IMR-90 (cell line): ENCODE measurements at regions not wholly inside any gene's neighbourhood (a gene's known extent, or its start where the extent isn't known, plus 50 kb on each side); places are given as distances from the start of the nearest gene placed in this dataset.

Experiments
- ATAC-seq: fragments of 200-7000 bp; cut with Tn5 transposase; 2 replicates; pipeline ENCODE4 v1.9.1; 2020; ENCODE audit warnings: low read depth, mild to moderate bottlenecking, moderate library complexity
- BruUV-seq: library from RNA; stranded (reverse); fragments of 400-500 nt; replicated peaks from 2 replicates; lab custom pipeline; 2021; lab: Mats Ljungman, UMichigan
- CTCF ChIA-PET: fragments of 300-600 bp; formaldehyde crosslinking; extraction: SDS; loops from one replicate; lab custom pipeline; 2021; ENCODE audit warnings: antibody characterized with exemption; lab: Yijun Ruan, JAX
- POLR2A ChIA-PET: fragments of 300-600 bp; sonication (Branson Sonifier 250); formaldehyde crosslinking; loops from one replicate; lab custom pipeline; 2022; ENCODE audit warnings: antibody characterized with exemption; ENCODE audit not compliant: unreplicated experiment; lab: Charles Lee
- DNase-seq: peaks from one replicate; pipeline ENCODE4 v3.0.0; 2013
- H2AFZ ChIP-seq: replicated peaks from 2 replicates; pipeline ENCODE3; 2013; ENCODE audit warnings: low read length, mild to moderate bottlenecking; ENCODE audit not compliant: poor library complexity
- H2AK5ac ChIP-seq: 2 replicates; pipeline ENCODE4 v1.6.1; 2013; ENCODE audit warnings: low read depth, low read length, inconsistent platforms
- H2AK9ac ChIP-seq: replicated peaks from 2 replicates; pipeline ENCODE3; 2013; ENCODE audit warnings: mild to moderate bottlenecking, low read depth, low read length, moderate library complexity; ENCODE audit not compliant: poor library complexity
- H2BK120ac ChIP-seq: 2 replicates; pipeline ENCODE4 v1.6.1; 2013; ENCODE audit warnings: low read depth, low read length, inconsistent platforms
- H2BK15ac ChIP-seq: 3 replicates; pipeline ENCODE4 v1.6.1; 2013; ENCODE audit warnings: low read depth, low read length, inconsistent platforms
- H2BK20ac ChIP-seq: 2 replicates; pipeline ENCODE4 v1.6.1; 2013; ENCODE audit warnings: low read depth, mild to moderate bottlenecking, inconsistent platforms, low read length, moderate library complexity
- H2BK5ac ChIP-seq: 2 replicates; pipeline ENCODE4 v1.6.1; 2013; ENCODE audit warnings: mild to moderate bottlenecking, low read depth, low read length, inconsistent platforms; ENCODE audit not compliant: poor library complexity, severe bottlenecking
- H3K14ac ChIP-seq: replicated peaks from 2 replicates; pipeline ENCODE4 v1.6.1; 2013; ENCODE audit warnings: low read depth, low read length, inconsistent platforms
- H3K18ac ChIP-seq: 2 replicates; pipeline ENCODE4 v1.6.1; 2013; ENCODE audit warnings: low read depth, low read length, control low read depth
- H3K23ac ChIP-seq: 2 replicates; pipeline ENCODE4 v1.6.1; 2013; ENCODE audit warnings: low read depth, low read length, inconsistent platforms
- H3K27ac ChIP-seq: 2 replicates; pipeline ENCODE4 v1.5.1; 2013; ENCODE audit warnings: mild to moderate bottlenecking, control low read depth, low read length; ENCODE audit not compliant: insufficient read depth
- H3K27me3 ChIP-seq: 2 replicates; pipeline ENCODE4 v1.6.1; 2013; ENCODE audit warnings: low read length; ENCODE audit not compliant: control insufficient read depth, insufficient read depth
- H3K36me3 ChIP-seq: 2 replicates; pipeline ENCODE4 v1.6.1; 2013; ENCODE audit warnings: low read length, mixed read lengths; ENCODE audit not compliant: control insufficient read depth, insufficient read depth
- H3K4ac ChIP-seq: 2 replicates; pipeline ENCODE4 v1.6.1; 2013; ENCODE audit warnings: low read depth, low read length, inconsistent platforms
- H3K4me1 ChIP-seq: 2 replicates; pipeline ENCODE4 v1.6.1; 2013; ENCODE audit warnings: low read length, mixed read lengths; ENCODE audit not compliant: control insufficient read depth, insufficient read depth
- H3K4me2 ChIP-seq: 2 replicates; pipeline ENCODE4 v1.6.1; 2013; ENCODE audit warnings: low read depth, mild to moderate bottlenecking, control low read depth, low read length, moderate library complexity
- H3K4me3 ChIP-seq: 2 replicates; pipeline ENCODE4 v1.5.1; 2013; ENCODE audit warnings: low read depth, mild to moderate bottlenecking, control low read depth, low read length, moderate library complexity; ENCODE audit not compliant: insufficient read depth
- H3K56ac ChIP-seq: 2 replicates; pipeline ENCODE4 v1.6.1; 2013; ENCODE audit warnings: low read length, inconsistent platforms; ENCODE audit not compliant: insufficient read depth; ENCODE audit errors: extremely low read depth
- H3K79me1 ChIP-seq, 2 experiments: 2 replicates each; pipeline ENCODE4 v1.6.1; 2013; ENCODE audit warnings: low read length in 2 of 2, inconsistent platforms in 1 of 2, low read depth in 1 of 2
- H3K9ac ChIP-seq: 2 replicates; pipeline ENCODE4 v1.6.1; 2013; ENCODE audit warnings: low read depth, low read length, control low read depth
- H3K9me1 ChIP-seq: 2 replicates; pipeline ENCODE4 v1.6.1; 2013; ENCODE audit warnings: low read length, inconsistent platforms; ENCODE audit not compliant: insufficient read depth
- H3K9me3 ChIP-seq: 2 replicates; pipeline ENCODE4 v1.6.1; 2013; ENCODE audit warnings: low read length; ENCODE audit not compliant: control insufficient read depth, insufficient read depth
- H4K20me1 ChIP-seq: 2 replicates; pipeline ENCODE4 v1.6.1; 2013; ENCODE audit warnings: low read length, inconsistent platforms; ENCODE audit not compliant: insufficient read depth
- H4K5ac ChIP-seq: 2 replicates; pipeline ENCODE4 v1.6.1; 2013; ENCODE audit warnings: mild to moderate bottlenecking, low read depth, low read length, control low read depth
- H4K8ac ChIP-seq, 2 experiments: 2 replicates each; pipeline ENCODE4 v1.6.1; 2013; ENCODE audit warnings: low read depth in 2 of 2, low read length in 2 of 2, control low read depth in 1 of 2, inconsistent platforms in 1 of 2
- H4K91ac ChIP-seq: 2 replicates; pipeline ENCODE4 v1.6.1; 2013; ENCODE audit warnings: low read depth, low read length, inconsistent platforms; ENCODE audit not compliant: insufficient read depth
- BHLHE40 ChIP-seq: fragments of 150-350 bp; IDR thresholded peaks from 2 replicates; pipeline ENCODE4 v1.6.1; 2016; ENCODE audit warnings: mild to moderate bottlenecking, low read depth, low read length
- CEBPB ChIP-seq: IDR thresholded peaks from 2 replicates; pipeline ENCODE4 v1.6.1; 2012; ENCODE audit warnings: low read depth, low read length, improper control_type of control experiment
- CHD1 ChIP-seq: IDR thresholded peaks from 2 replicates; pipeline ENCODE4 v1.6.1; 2012; ENCODE audit warnings: low read depth, low read length, improper control_type of control experiment
- ELK1 ChIP-seq: fragments of 150-350 bp; IDR thresholded peaks from 2 replicates; pipeline ENCODE4 v1.6.1; 2016; ENCODE audit warnings: low read depth, mild to moderate bottlenecking, low read length, moderate library complexity, borderline replicate concordance
- FOS ChIP-seq: fragments of 150-350 bp; IDR thresholded peaks from 2 replicates; pipeline ENCODE4 v1.6.1; 2016; ENCODE audit warnings: low read depth, low read length
- MAFK ChIP-seq: IDR thresholded peaks from 2 replicates; pipeline ENCODE4 v1.6.1; 2012; ENCODE audit warnings: low read depth, low read length, improper control_type of control experiment
- MAZ ChIP-seq: IDR thresholded peaks from 2 replicates; pipeline ENCODE4 v1.6.1; 2012; ENCODE audit warnings: low read depth, mild to moderate bottlenecking, low read length, improper control_type of control experiment, moderate library complexity, borderline replicate concordance
- MXI1 ChIP-seq: IDR thresholded peaks from 2 replicates; pipeline ENCODE4 v1.6.1; 2012; ENCODE audit warnings: low read depth, mild to moderate bottlenecking, low read length, moderate library complexity, borderline replicate concordance
- NFE2L2 ChIP-seq: fragments of 150-350 bp; IDR thresholded peaks from 2 replicates; pipeline ENCODE4 v1.6.1; 2016; ENCODE audit warnings: low read depth, mild to moderate bottlenecking, low read length
- POLR2A ChIP-seq: IDR thresholded peaks from 2 replicates; pipeline ENCODE4 v1.6.1; 2012; ENCODE audit warnings: mild to moderate bottlenecking, low read depth, low read length
- RAD21 ChIP-seq: IDR thresholded peaks from 2 replicates; pipeline ENCODE4 v1.6.1; 2012; ENCODE audit warnings: low read length, improper control_type of control experiment
- RCOR1 ChIP-seq: IDR thresholded peaks from 2 replicates; pipeline ENCODE4 v1.6.1; 2012; ENCODE audit warnings: mild to moderate bottlenecking, low read length, improper control_type of control experiment; ENCODE audit not compliant: insufficient replicate concordance
- RFX5 ChIP-seq: IDR thresholded peaks from 2 replicates; pipeline ENCODE4 v1.8.0; 2012; ENCODE audit warnings: low read depth, mild to moderate bottlenecking, low read length, moderate library complexity
- SMC3 ChIP-seq: fragments of 150-350 bp; IDR thresholded peaks from 2 replicates; pipeline ENCODE4 v1.6.1; 2016; ENCODE audit warnings: low read depth, mild to moderate bottlenecking, antibody characterized with exemption, low read length, moderate library complexity
- USF2 ChIP-seq: fragments of 150-350 bp; IDR thresholded peaks from 2 replicates; pipeline ENCODE4 v1.6.1; 2017; ENCODE audit warnings: mild to moderate bottlenecking, antibody characterized with exemption, low read length, low read depth
- WGBS, 2 experiments: methylation state at CpG; one replicate each; pipeline versions ENCODE4 v1.1.5 to v1.1.7; 2013; ENCODE audit warnings: missing lambda C conversion rate in 2 of 2; ENCODE audit not compliant: insufficient read length in 1 of 2; ENCODE audit errors: extremely low coverage in 2 of 2; 5-methylcytosine and 5-hydroxymethylcytosine counted together
- dilution Hi-C: fragments of 300-500 bp; cut with HindIII; formaldehyde crosslinking; loops from one replicate; pipeline ENCODE4 v1.14.3; 2018; ENCODE audit warnings: low sequenced_read_pairs; ENCODE audit not compliant: unreplicated experiment
- in situ Hi-C: fragments of 300-500 bp; cut with MboI; formaldehyde crosslinking; loops from 3 replicates; pipeline ENCODE4 v1.14.3; 2019; ENCODE audit warnings: low sequenced_read_pairs, inconsistent platforms, mixed read lengths
- intact Hi-C: fragments of 100-400 bp; cut with micrococcal nuclease; formaldehyde crosslinking; loops from 2 replicates; pipeline ENCODE4 v1.10.0; 2022
- TF ChIP-seq, protein P1 (sequence below): conservative IDR thresholded peaks from 2 replicates; pipeline ENCODE4 v1.5.1; 2012; ENCODE audit warnings: mild to moderate bottlenecking, low read depth, low read length, improper control_type of control experiment

DNA sequence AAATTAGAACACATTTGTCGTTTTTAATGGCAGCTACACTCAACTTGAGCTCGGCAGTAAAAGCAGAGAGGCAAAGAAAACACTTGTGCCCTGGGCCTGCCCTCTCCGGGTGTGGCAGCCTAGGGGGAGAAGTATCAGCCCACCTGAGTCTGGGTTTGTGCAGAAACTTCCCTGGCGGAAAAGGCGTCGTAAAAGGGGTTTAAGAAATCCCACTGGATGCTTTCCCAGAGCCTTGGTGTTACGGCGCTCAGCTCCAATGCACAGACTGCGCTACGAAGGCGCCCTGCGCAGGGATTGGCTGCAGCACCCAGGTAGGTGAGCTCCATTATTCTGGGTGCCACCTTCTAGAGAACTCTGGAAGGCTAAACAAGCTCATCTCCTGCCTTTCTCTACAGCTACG lies 461.5 kb upstream of the NR2F2 start:
- H4K20me1 ChIP-seq: no peaks in the 10 kb centered on the region
- ChIA-PET POLR2A (no interaction called here), CTCF (no interaction called here)
- no peak overlapping the region for H2BK5ac ChIP-seq
- no peaks in the 10 kb centered on the region for H3K9me1 ChIP-seq
- no peak overlapping the region for H2BK15ac ChIP-seq
- no peak overlapping the region for H4K8ac ChIP-seq
- H3K4me3 ChIP-seq: no peak overlapping the region
- ATAC-seq (no peak), DNase-seq (no peak)
- H3K18ac ChIP-seq: no peak overlapping the region
- BruUV-seq: no TSS peak
- H3K4me1 ChIP-seq: peaks cover 3% of the 10 kb centered on the region
- no peaks in the 10 kb centered on the region for H3K79me1 ChIP-seq
- H3K4ac ChIP-seq: no peak overlapping the region
- H2BK20ac ChIP-seq: no peak overlapping the region
- H3K36me3 ChIP-seq: no peaks in the 10 kb centered on the region
- no peak overlapping the region for H3K4me2 ChIP-seq
- no peak overlapping the region for H2AFZ ChIP-seq
- no peak overlapping the region for H2BK120ac ChIP-seq
- no peak overlapping the region for H2AK9ac ChIP-seq
- no peaks in the 10 kb centered on the region for H3K27me3 ChIP-seq
- H3K9me3 ChIP-seq: no peaks in the 10 kb centered on the region
- WGBS, 2 experiments: no CpG with 5 or more reads among the region's 13 CpGs
- no peak overlapping the region for H4K91ac ChIP-seq
- H3K9ac ChIP-seq: no peak overlapping the region
- in situ Hi-C loops (no loop called here), intact Hi-C loops (no loop called here), dilution Hi-C loops (no loop called here)
- H3K23ac ChIP-seq: no peak overlapping the region
- no peak overlapping the region for H3K56ac ChIP-seq
- TF ChIP-seq POLR2A: no peak
- no peak for TF ChIP-seq ELK1
- no peak for TF ChIP-seq USF2
- TF ChIP-seq NFE2L2: no peak
- TF ChIP-seq CHD1: no peak
- no peak for TF ChIP-seq RCOR1
- no peak for TF ChIP-seq MXI1
- no peak for TF ChIP-seq MAZ
- TF ChIP-seq RFX5: no peak
- TF ChIP-seq, protein P1, sequence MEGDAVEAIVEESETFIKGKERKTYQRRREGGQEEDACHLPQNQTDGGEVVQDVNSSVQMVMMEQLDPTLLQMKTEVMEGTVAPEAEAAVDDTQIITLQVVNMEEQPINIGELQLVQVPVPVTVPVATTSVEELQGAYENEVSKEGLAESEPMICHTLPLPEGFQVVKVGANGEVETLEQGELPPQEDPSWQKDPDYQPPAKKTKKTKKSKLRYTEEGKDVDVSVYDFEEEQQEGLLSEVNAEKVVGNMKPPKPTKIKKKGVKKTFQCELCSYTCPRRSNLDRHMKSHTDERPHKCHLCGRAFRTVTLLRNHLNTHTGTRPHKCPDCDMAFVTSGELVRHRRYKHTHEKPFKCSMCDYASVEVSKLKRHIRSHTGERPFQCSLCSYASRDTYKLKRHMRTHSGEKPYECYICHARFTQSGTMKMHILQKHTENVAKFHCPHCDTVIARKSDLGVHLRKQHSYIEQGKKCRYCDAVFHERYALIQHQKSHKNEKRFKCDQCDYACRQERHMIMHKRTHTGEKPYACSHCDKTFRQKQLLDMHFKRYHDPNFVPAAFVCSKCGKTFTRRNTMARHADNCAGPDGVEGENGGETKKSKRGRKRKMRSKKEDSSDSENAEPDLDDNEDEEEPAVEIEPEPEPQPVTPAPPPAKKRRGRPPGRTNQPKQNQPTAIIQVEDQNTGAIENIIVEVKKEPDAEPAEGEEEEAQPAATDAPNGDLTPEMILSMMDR: no peak
- TF ChIP-seq MAFK: no peak
- no peak for TF ChIP-seq BHLHE40
- no peak for TF ChIP-seq CEBPB
- no peak for TF ChIP-seq SMC3
- TF ChIP-seq FOS: no peak
- TF ChIP-seq RAD21: no peak
- H3K14ac ChIP-seq: no peak overlapping the region
- H3K27ac ChIP-seq: no peak overlapping the region
- H2AK5ac ChIP-seq: no peak overlapping the region
- H4K5ac ChIP-seq: no peak overlapping the region
